Mesendoderm (in vitro differentiated cells): ENCODE measurements at regions not wholly inside any gene's neighbourhood (a gene's known extent, or its start where the extent isn't known, plus 50 kb on each side); places are given as distances from the start of the nearest gene placed in this dataset.

ENCODE experiments used
- DNase-seq: peaks from one replicate; pipeline ENCODE4 v3.0.0; 2013
- H2AK5ac ChIP-seq: 2 replicates; pipeline ENCODE4 v1.6.1; 2013; ENCODE audit warnings: low read length, inconsistent platforms
- H2BK120ac ChIP-seq: 2 replicates; pipeline ENCODE4 v1.6.1; 2013; ENCODE audit warnings: low read depth, mild to moderate bottlenecking, low read length, moderate library complexity, mixed read lengths
- H2BK15ac ChIP-seq: replicated peaks from 2 replicates; pipeline ENCODE4 v1.6.1; 2013; ENCODE audit warnings: low read depth, mild to moderate bottlenecking, moderate library complexity
- H2BK5ac ChIP-seq: 2 replicates; pipeline ENCODE4 v1.6.1; 2013; ENCODE audit warnings: low read length, inconsistent platforms
- H3K18ac ChIP-seq: 2 replicates; pipeline ENCODE4 v1.6.1; 2013; ENCODE audit warnings: mild to moderate bottlenecking, low read length, mixed read lengths
- H3K23ac ChIP-seq: one replicate; pipeline ENCODE4 v1.6.1; 2013; ENCODE audit warnings: low read length
- H3K27ac ChIP-seq: 2 replicates; pipeline ENCODE4 v1.5.1; 2013; ENCODE audit warnings: low read depth, mild to moderate bottlenecking, inconsistent platforms, low read length, moderate library complexity
- H3K27me3 ChIP-seq: 2 replicates; pipeline ENCODE4 v1.6.1; 2013; ENCODE audit warnings: low read length, control low read depth, mild to moderate bottlenecking, inconsistent platforms; ENCODE audit not compliant: insufficient read depth, poor library complexity
- H3K36me3 ChIP-seq: 2 replicates; pipeline ENCODE4 v1.6.1; 2013; ENCODE audit warnings: low read length, inconsistent platforms; ENCODE audit not compliant: control insufficient read depth, insufficient read depth
- H3K4ac ChIP-seq: one replicate; pipeline ENCODE4 v1.6.1; 2013; ENCODE audit warnings: low read depth, mild to moderate bottlenecking, low read length, moderate library complexity
- H3K4me1 ChIP-seq: 2 replicates; pipeline ENCODE4 v1.6.1; 2013; ENCODE audit warnings: low read depth, low read length, inconsistent platforms; ENCODE audit not compliant: control insufficient read depth
- H3K4me2 ChIP-seq: 2 replicates; pipeline ENCODE4 v1.6.1; 2013; ENCODE audit warnings: low read length
- H3K4me3 ChIP-seq: 2 replicates; pipeline ENCODE4 v1.5.1; 2013; ENCODE audit warnings: mild to moderate bottlenecking, low read length
- H3K56ac ChIP-seq: one replicate; pipeline ENCODE4 v1.6.1; 2013; ENCODE audit warnings: low read length
- H3K79me1 ChIP-seq: 2 replicates; pipeline ENCODE4 v1.6.1; 2013; ENCODE audit warnings: low read length, inconsistent platforms
- H3K79me2 ChIP-seq: 2 replicates; pipeline ENCODE4 v1.6.1; 2013; ENCODE audit warnings: mild to moderate bottlenecking, low read length; ENCODE audit not compliant: control insufficient read depth, insufficient read depth
- H3K9ac ChIP-seq: 2 replicates; pipeline ENCODE4 v1.6.1; 2013; ENCODE audit warnings: low read length, inconsistent platforms
- H4K5ac ChIP-seq: one replicate; pipeline ENCODE4 v1.6.1; 2013; ENCODE audit warnings: low read length
- H4K8ac ChIP-seq: one replicate; pipeline ENCODE4 v1.6.1; 2013; ENCODE audit warnings: low read depth, mild to moderate bottlenecking, control low read depth, low read length, moderate library complexity
- WGBS: extraction: QIAGEN DNeasy Blood & Tissue Kit; methylation state at CpG from one replicate; pipeline ENCODE4 v1.1.7; 2013; ENCODE audit warnings: low lambda C conversion rate, missing lambda C conversion rate; ENCODE audit not compliant: insufficient coverage; ENCODE audit errors: extremely low coverage; 5-methylcytosine and 5-hydroxymethylcytosine counted together

DNA sequence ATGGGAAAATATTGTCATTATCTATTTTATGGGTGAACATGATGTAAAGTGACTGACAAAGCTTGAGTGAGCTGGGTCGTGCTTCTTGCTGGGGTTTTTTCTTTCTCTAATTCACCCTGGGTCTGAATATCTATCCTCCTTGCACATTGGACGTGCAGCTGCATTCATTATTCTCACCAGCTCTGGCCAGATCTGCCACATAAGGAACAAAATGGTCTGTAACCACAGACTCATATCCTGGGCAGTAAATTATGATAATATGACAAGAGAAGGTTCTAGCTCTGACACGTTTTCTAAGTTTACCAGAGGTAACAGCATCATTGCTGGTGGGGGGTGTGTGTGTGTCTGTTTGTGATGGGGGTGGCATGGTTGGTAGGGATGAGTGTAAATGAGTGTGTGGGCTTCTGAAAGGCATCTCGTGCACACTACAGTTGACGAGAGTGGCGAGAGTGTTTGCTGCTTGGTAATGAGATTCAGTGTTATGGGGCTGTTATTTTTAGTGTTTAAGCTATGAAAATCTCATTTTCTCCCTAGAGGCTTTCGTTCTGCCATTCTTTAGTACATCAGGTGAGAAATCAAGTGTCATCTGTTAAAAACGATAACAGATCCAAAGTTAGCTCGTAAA is 418.4 kb downstream of the PDCD6IP start:
- no peaks in the 10 kb centered on the region for H3K36me3 ChIP-seq
- H3K56ac ChIP-seq, result no peak overlapping the region
- H4K8ac ChIP-seq, result no peak overlapping the region
- DNase-seq, result no peak
- no peak overlapping the region for H3K4me2 ChIP-seq
- no CpG with 5 or more reads among the region's 9 CpGs for WGBS
- H2AK5ac ChIP-seq, result no peak overlapping the region
- H3K4me1 ChIP-seq, result no peaks in the 10 kb centered on the region
- H3K4me3 ChIP-seq, result no peak overlapping the region
- H3K79me1 ChIP-seq, result no peaks in the 10 kb centered on the region
- H2BK120ac ChIP-seq, result no peak overlapping the region
- H2BK15ac ChIP-seq, result no peak overlapping the region
- no peak overlapping the region for H3K23ac ChIP-seq
- H3K9ac ChIP-seq, result no peak overlapping the region
- H3K27ac ChIP-seq, result no peak overlapping the region
- no peaks in the 10 kb centered on the region for H3K79me2 ChIP-seq
- no peak overlapping the region for H4K5ac ChIP-seq
- H2BK5ac ChIP-seq, result no peak overlapping the region
- no peak overlapping the region for H3K4ac ChIP-seq
- no peak overlapping the region for H3K18ac ChIP-seq
- no peaks in the 10 kb centered on the region for H3K27me3 ChIP-seq

DNA sequence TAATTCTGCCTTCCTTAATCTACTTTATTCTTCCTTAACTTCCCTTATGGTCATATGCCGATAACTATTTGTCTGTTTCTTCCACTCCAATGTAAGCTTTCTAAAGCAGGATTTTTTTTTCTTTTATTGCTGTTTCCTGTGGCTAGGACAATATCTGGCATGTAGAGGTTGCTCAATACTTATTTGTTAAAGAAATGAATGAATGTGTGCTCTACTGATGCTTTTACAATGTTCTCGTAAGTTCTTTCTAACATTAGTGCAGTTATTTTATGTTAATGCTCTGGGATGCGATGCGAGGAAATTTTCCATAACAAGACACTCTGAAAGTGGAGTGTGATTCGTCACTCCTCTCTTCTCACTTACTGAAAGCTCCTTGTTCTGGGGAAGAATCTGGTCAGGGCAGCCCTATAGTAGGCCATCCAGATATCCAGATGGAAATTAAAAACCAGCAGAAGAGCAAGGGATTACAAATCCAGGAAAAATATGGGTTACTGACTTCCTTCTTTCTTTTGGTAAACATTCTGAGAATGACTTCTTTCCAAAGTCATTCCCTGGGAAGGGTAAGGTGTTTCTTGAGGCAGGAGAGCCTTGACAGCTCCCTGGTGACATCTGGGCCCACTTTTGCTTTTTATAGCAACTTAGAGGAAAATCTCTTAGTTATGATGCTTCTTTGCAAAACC is 420.4 kb downstream of the PDCD6IP start:
- Histone ChIP-seq H3K18ac (no peak overlapping the region), H3K4me2 (no peak overlapping the region), H2BK15ac (no peak overlapping the region), H3K4me3 (no peak overlapping the region), H3K79me1 (no peaks in the 10 kb centered on the region), H3K27ac (no peak overlapping the region), H4K8ac (no peak overlapping the region), H3K79me2 (no peaks in the 10 kb centered on the region), H2AK5ac (no peak overlapping the region), H3K56ac (no peak overlapping the region), H3K27me3 (no peaks in the 10 kb centered on the region), H3K36me3 (no peaks in the 10 kb centered on the region), H3K23ac (no peak overlapping the region), H2BK5ac (no peak overlapping the region), H3K9ac (no peak overlapping the region), H4K5ac (no peak overlapping the region), H3K4ac (no peak overlapping the region), H2BK120ac (no peak overlapping the region), H3K4me1 (no peaks in the 10 kb centered on the region)
- no peak for DNase-seq
- no CpG with 5 or more reads among the region's 5 CpGs for WGBS

DNA sequence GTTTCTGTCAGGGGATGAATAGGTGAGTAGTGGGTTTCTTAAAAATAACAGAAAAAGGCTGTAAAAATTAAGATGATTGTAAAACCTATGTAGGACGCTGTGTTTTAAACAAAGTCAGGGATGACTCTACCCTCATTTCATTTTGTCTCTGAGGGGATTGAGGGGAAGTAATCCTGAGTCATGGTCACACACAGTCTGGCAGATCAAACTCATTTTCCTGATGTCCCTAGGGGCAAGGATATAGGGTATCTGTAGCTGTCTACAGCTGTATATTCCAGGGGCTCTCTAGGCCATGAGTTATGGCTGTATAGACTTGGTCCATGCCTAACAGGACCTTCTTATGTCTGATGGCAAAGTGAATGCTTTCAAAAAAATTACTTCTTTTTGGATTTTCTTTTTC is 421.1 kb downstream of the PDCD6IP start:
- H3K56ac ChIP-seq, result no peak overlapping the region

DNA sequence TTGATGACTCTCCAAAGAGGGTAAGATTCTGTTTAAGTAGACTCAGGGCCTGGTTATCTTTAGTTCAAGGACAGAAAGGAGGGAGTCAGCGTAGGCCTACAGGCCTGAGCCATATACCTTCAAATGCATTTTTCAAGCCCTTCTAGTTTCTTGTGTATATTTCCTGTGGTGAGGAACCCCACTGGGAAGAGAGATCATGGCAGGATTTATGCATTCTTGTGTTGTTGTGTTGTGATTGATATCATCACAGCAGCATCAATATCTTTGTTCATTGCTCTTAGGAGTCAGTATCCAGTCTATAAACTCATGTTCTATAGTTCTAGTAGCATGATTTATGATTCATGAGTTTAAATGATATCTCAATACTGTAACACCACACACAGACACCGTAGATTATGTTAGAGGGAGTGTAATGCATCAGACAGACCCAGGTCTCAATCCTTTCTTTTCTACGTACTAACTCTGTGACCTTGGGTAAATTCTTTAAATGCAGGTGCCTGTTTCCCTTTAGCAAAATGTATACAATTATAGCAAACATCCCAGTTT is 427.5 kb downstream of the PDCD6IP start:
- Histone ChIP-seq H3K4me1 (no peaks in the 10 kb centered on the region), H2BK120ac (no peak overlapping the region), H3K27ac (no peak overlapping the region), H2BK15ac (no peak overlapping the region), H4K8ac (no peak overlapping the region), H4K5ac (no peak overlapping the region), H3K56ac (no peak overlapping the region), H3K27me3 (no peaks in the 10 kb centered on the region), H3K23ac (no peak overlapping the region), H2BK5ac (no peak overlapping the region), H2AK5ac (no peak overlapping the region), H3K36me3 (no peaks in the 10 kb centered on the region), H3K4ac (no peak overlapping the region), H3K9ac (no peak overlapping the region), H3K4me2 (no peak overlapping the region), H3K18ac (no peak overlapping the region), H3K79me2 (no peaks in the 10 kb centered on the region), H3K79me1 (no peaks in the 10 kb centered on the region), H3K4me3 (no peak overlapping the region)
- DNase-seq, result no peak
- whole genome bisulfite sequencing, result no CpG with 5 or more reads among the region's 3 CpGs

More for the DNA sequence above, 421.1 kb downstream of the PDCD6IP start:
- no peak overlapping the region for H4K5ac ChIP-seq
- no peaks in the 10 kb centered on the region for H3K36me3 ChIP-seq
- no peaks in the 10 kb centered on the region for H3K4me1 ChIP-seq
- no peak overlapping the region for H3K4ac ChIP-seq
- no peak overlapping the region for H3K27ac ChIP-seq
- H2BK5ac ChIP-seq, result no peak overlapping the region
- no CpG with 5 or more reads among the region's 1 CpG for WGBS
- no peak overlapping the region for H2BK15ac ChIP-seq
- H3K4me2 ChIP-seq, result no peak overlapping the region
- no peak overlapping the region for H3K9ac ChIP-seq
- no peak overlapping the region for H3K4me3 ChIP-seq
- DNase-seq, result no peak
- H3K23ac ChIP-seq, result no peak overlapping the region
- no peak overlapping the region for H3K18ac ChIP-seq
- H2BK120ac ChIP-seq, result no peak overlapping the region
- no peaks in the 10 kb centered on the region for H3K79me2 ChIP-seq
- no peak overlapping the region for H4K8ac ChIP-seq
- H3K79me1 ChIP-seq, result no peaks in the 10 kb centered on the region
- no peaks in the 10 kb centered on the region for H3K27me3 ChIP-seq
- H2AK5ac ChIP-seq, result no peak overlapping the region

DNA sequence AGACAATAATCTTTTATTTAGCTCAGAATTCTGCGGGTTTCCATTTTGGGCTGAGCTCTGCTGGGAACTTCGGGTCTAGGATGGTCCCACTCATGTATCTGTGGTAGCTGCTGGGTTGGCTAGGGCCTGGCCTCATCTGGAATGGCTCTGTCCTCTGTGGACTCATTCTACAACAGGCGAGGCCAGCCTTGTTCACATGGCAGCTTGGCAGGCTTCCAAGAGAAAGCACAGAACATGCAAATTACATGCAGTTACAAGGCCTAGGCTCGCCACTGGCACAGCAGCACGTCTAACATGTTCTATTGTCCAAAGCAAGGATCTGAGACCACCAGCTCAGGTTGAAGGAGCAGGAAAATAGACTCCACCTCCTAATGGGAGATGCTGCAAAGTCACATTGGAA is 431.4 kb downstream of the PDCD6IP start:
- Histone ChIP-seq H4K5ac (no peak overlapping the region), H3K4me3 (no peak overlapping the region)
- no CpG with 5 or more reads among the region's 5 CpGs for WGBS

More for the DNA sequence above, 431.4 kb downstream of the PDCD6IP start:
- H3K4ac ChIP-seq, result no peak overlapping the region
- H3K79me1 ChIP-seq, result no peaks in the 10 kb centered on the region
- H2BK120ac ChIP-seq, result no peak overlapping the region
- no peaks in the 10 kb centered on the region for H3K4me1 ChIP-seq
- no peak overlapping the region for H2BK15ac ChIP-seq
- H3K4me2 ChIP-seq, result no peak overlapping the region
- no peak overlapping the region for H2AK5ac ChIP-seq
- no peaks in the 10 kb centered on the region for H3K79me2 ChIP-seq
- DNase-seq, result no peak
- H4K8ac ChIP-seq, result no peak overlapping the region
- H3K56ac ChIP-seq, result no peak overlapping the region
- H3K27ac ChIP-seq, result no peak overlapping the region
- H3K36me3 ChIP-seq, result no peaks in the 10 kb centered on the region
- H3K9ac ChIP-seq, result no peak overlapping the region
- H3K23ac ChIP-seq, result no peak overlapping the region
- no peak overlapping the region for H3K18ac ChIP-seq
- no peak overlapping the region for H2BK5ac ChIP-seq
- H3K27me3 ChIP-seq, result no peaks in the 10 kb centered on the region
